K562 (cell line): ENCODE measurements at regions not wholly inside any gene's neighbourhood (a gene's known extent, or its start where the extent isn't known, plus 50 kb on each side); places are given as distances from the start of the nearest gene placed in this dataset.

Experiments
- CXXC5 ChIP-seq: fragments of 250-450 bp; sonication (Bioruptor Pico); IDR thresholded peaks from 2 replicates; pipeline ENCODE4 v1.8.0; 2022; ENCODE audit warnings: inconsistent platforms, mild to moderate bottlenecking, moderate library complexity
- DEAF1 ChIP-seq: fragments of 450-650 bp; formaldehyde crosslinking; IDR thresholded peaks from 2 replicates; pipeline ENCODE4 v1.4.0; 2020; ENCODE audit warnings: mild to moderate bottlenecking, moderate library complexity
- IFI16 ChIP-seq: fragments of 250-450 bp; sonication (Bioruptor Pico); IDR thresholded peaks from 2 replicates; pipeline ENCODE4 v2.1.2; 2022; ENCODE audit warnings: mild to moderate bottlenecking, inconsistent platforms
- MEF2A ChIP-seq: IDR thresholded peaks from 2 replicates; pipeline ENCODE4 v1.6.1; 2011; ENCODE audit warnings: low read depth, mild to moderate bottlenecking, low read length, moderate library complexity; ENCODE audit not compliant: control insufficient read depth
- RBM34 ChIP-seq: fragments of 200-400 bp; formaldehyde crosslinking; IDR thresholded peaks from 2 replicates; pipeline ENCODE4 v1.6.1; 2018; ENCODE audit warnings: low read length, borderline replicate concordance; ENCODE audit not compliant: insufficient read depth
- TAF15 ChIP-seq: fragments of 200-400 bp; formaldehyde crosslinking; IDR thresholded peaks from 2 replicates; pipeline ENCODE4 v1.6.1; 2017; ENCODE audit warnings: mild to moderate bottlenecking, low read depth, low read length, moderate library complexity
- XRCC5 ChIP-seq: fragments of 200-400 bp; formaldehyde crosslinking; IDR thresholded peaks from 2 replicates; pipeline ENCODE4 v1.6.1; 2017; ENCODE audit warnings: low read depth, mild to moderate bottlenecking, low read length
- ZNF217 ChIP-seq: sonication (generic); formaldehyde crosslinking; IDR thresholded peaks from 2 replicates; pipeline ENCODE4 v1.8.0; 2022; ENCODE audit warnings: mild to moderate bottlenecking, missing genetic modification reagents
- ZNF589 ChIP-seq: fragments of 200-800 bp; sonication (Bioruptor generic); IDR thresholded peaks from 2 replicates; pipeline ENCODE4 v1.6.1; 2016; ENCODE audit warnings: low read depth, missing genetic modification characterization, missing compliant biosample characterization
- TF ChIP-seq, protein P1 (sequence below), 2 experiments: fragments of 450-650 bp; formaldehyde crosslinking in 1 of 2; IDR thresholded peaks; 2 replicates each; pipeline versions ENCODE4 v1.4.0 to v1.6.1; 2014 to 2020; ENCODE audit warnings: mild to moderate bottlenecking in 2 of 2, borderline replicate concordance in 1 of 2, low read depth in 1 of 2

GRCh38 chr12:74317078-74317601 lies 220.5 kb upstream of the ATXN7L3B start (continued):
- TF ChIP-seq, protein P1, sequence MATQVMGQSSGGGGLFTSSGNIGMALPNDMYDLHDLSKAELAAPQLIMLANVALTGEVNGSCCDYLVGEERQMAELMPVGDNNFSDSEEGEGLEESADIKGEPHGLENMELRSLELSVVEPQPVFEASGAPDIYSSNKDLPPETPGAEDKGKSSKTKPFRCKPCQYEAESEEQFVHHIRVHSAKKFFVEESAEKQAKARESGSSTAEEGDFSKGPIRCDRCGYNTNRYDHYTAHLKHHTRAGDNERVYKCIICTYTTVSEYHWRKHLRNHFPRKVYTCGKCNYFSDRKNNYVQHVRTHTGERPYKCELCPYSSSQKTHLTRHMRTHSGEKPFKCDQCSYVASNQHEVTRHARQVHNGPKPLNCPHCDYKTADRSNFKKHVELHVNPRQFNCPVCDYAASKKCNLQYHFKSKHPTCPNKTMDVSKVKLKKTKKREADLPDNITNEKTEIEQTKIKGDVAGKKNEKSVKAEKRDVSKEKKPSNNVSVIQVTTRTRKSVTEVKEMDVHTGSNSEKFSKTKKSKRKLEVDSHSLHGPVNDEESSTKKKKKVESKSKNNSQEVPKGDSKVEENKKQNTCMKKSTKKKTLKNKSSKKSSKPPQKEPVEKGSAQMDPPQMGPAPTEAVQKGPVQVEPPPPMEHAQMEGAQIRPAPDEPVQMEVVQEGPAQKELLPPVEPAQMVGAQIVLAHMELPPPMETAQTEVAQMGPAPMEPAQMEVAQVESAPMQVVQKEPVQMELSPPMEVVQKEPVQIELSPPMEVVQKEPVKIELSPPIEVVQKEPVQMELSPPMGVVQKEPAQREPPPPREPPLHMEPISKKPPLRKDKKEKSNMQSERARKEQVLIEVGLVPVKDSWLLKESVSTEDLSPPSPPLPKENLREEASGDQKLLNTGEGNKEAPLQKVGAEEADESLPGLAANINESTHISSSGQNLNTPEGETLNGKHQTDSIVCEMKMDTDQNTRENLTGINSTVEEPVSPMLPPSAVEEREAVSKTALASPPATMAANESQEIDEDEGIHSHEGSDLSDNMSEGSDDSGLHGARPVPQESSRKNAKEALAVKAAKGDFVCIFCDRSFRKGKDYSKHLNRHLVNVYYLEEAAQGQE (IDR thresholded peaks at IDR 0.05; ENCODE audit: borderline replicate concordance): peak; percentile 75; the same call in 1 of the 2 replicates
- TF ChIP-seq, protein P1 (CRISPR knock-in tag; IDR thresholded peaks at IDR 0.05; ENCODE audit: low read depth): no peak
- TF ChIP-seq ZNF217 (CRISPR knock-in tag) (no peak), MEF2A (no peak), DEAF1 (peak; percentile 54), RBM34 (no peak), IFI16 (CRISPR knock-in tag) (no peak), XRCC5 (no peak), ZNF589 (CRISPR knock-in tag) (no peak), TAF15 (no peak), CXXC5 (CRISPR knock-in tag) (no peak)
